ENCODE measurements at regions not wholly inside any gene's neighbourhood (a gene's known extent, or its start where the extent isn't known, plus 50 kb on each side); places are given as distances from the start of the nearest gene placed in this dataset.

GRCh38 chr2:224162122-224162521, 123.0 kb upstream of the SERPINE2 start:
- Histone ChIP-seq H4K20me1 (ENCODE audit: control insufficient read depth, insufficient read depth) (no peaks in the 10 kb centered on the region; the same call in 1 of the 2 replicates), H2AFZ (ENCODE audit: control insufficient read depth, low read depth, low read length) (no peak overlapping the region), H3K36me3 (ENCODE audit: control insufficient read depth in 2 of 2, insufficient read depth in 2 of 2, low read length in 1 of 2) (no peaks in the 10 kb centered on the region), H3K4me1 (ENCODE audit: control insufficient read depth, insufficient read depth, low read length) (no peaks in the 10 kb centered on the region), H3K4me3 (no peak overlapping the region), H3K27ac (ENCODE audit: control insufficient read depth, insufficient read depth) (no peak overlapping the region), H3K9me3 (replicated peaks; ENCODE audit: control insufficient read depth, insufficient read depth, low read length) (no peaks in the 10 kb centered on the region), H3K27me3 (replicated peaks in 1 of 2; ENCODE audit: control insufficient read depth in 2 of 2, insufficient read depth in 2 of 2, low read length in 1 of 2) (no peaks in the 10 kb centered on the region; a peak in 1 of 4 replicates), H3K4me2 (ENCODE audit: control insufficient read depth, insufficient read depth) (no peak overlapping the region), H3K9ac (ENCODE audit: control insufficient read depth, insufficient read depth, low read length) (no peak overlapping the region), H3K79me2 (ENCODE audit: control insufficient read depth, insufficient read depth, low read length) (no peaks in the 10 kb centered on the region)
- BruUV-seq (replicated peaks), result no TSS peak
- ChIA-PET CTCF (no interaction called here), SMC1A (ENCODE audit: uncharacterized antibody, unreplicated experiment) (interaction anchor here (1.0 kb wide), 1 partner anchor 31 kb away, joined by 4 read pairs; no protein-coding TSS in a partner anchor), RAD21 (ENCODE audit: unreplicated experiment) (no interaction called here), POLR2A (no interaction called here)
- in situ Hi-C loops (cut with MboI), result no loop called here
- 89% methylated on average over 2 of the region's 2 CpGs for WGBS (ENCODE audit: insufficient coverage, insufficient replicate concordance, low lambda C conversion rate, missing lambda C conversion rate)
- no peak for DNase-seq (ENCODE audit: low read depth, low spot score)
- FAIRE-seq, result no peak
- intact Hi-C loops (cut with micrococcal nuclease; ENCODE audit: unreplicated experiment), result no loop called here
- ATAC-seq, result no peak
- no peak for TF ChIP-seq NRF1 (conservative IDR thresholded peaks at IDR 0.05; ENCODE audit: low read depth, low read length)
- no peak for TF ChIP-seq NR2C2 (IDR thresholded peaks at IDR 0.05; ENCODE audit: borderline replicate concordance, control insufficient read depth, insufficient read length, low read depth)
- no peak for TF ChIP-seq PBX3 (IDR thresholded peaks at IDR 0.05; ENCODE audit: insufficient replicate concordance, low read depth, low read length)
- TF ChIP-seq ZNF384 (IDR thresholded peaks at IDR 0.05; ENCODE audit: borderline replicate concordance, low read depth, low read length), result no peak

GRCh38 chr2:224161712-224162111, 122.6 kb upstream of the SERPINE2 start:
- TF ChIP-seq CBFB (IDR thresholded peaks at IDR 0.05; ENCODE audit: low read depth), result no peak
- no peak for TF ChIP-seq IRF3 (IDR thresholded peaks at IDR 0.05)
- TF ChIP-seq HCFC1 (IDR thresholded peaks at IDR 0.05; ENCODE audit: low read length), result no peak
- no peak for TF ChIP-seq MYB (IDR thresholded peaks at IDR 0.05; ENCODE audit: borderline replicate concordance, low read depth, low read length)
- TF ChIP-seq SMAD1 (IDR thresholded peaks at IDR 0.05; ENCODE audit: low read depth, partially characterized antibody), result no peak
- no peak for TF ChIP-seq USF2 (IDR thresholded peaks at IDR 0.05; ENCODE audit: borderline replicate concordance, low read depth, low read length)
- no peaks in the 10 kb centered on the region for H3K9me3 ChIP-seq (replicated peaks; ENCODE audit: control insufficient read depth, insufficient read depth, low read length)
- RAD21 ChIA-PET (ENCODE audit: unreplicated experiment), result no interaction called here
- no peaks in the 10 kb centered on the region; the same call in 1 of the 2 replicates for H4K20me1 ChIP-seq (ENCODE audit: control insufficient read depth, insufficient read depth)
- CTCF ChIA-PET, result no interaction called here
- DNase-seq (ENCODE audit: low read depth, low spot score) (no peak), FAIRE-seq (no peak), ATAC-seq (no peak)
- intact Hi-C loops (cut with micrococcal nuclease; ENCODE audit: unreplicated experiment) (no loop called here), in situ Hi-C loops (cut with MboI) (no loop called here)
- no peak overlapping the region for H3K4me3 ChIP-seq
- no peaks in the 10 kb centered on the region for H3K4me1 ChIP-seq (ENCODE audit: control insufficient read depth, insufficient read depth, low read length)
- H3K36me3 ChIP-seq (ENCODE audit: control insufficient read depth in 2 of 2, insufficient read depth in 2 of 2, low read length in 1 of 2), result no peaks in the 10 kb centered on the region
- no peaks in the 10 kb centered on the region for H3K79me2 ChIP-seq (ENCODE audit: control insufficient read depth, insufficient read depth, low read length)
- SMC1A ChIA-PET (ENCODE audit: uncharacterized antibody, unreplicated experiment), result interaction anchor here (1.0 kb wide), 1 partner anchor 30 kb away, joined by 4 read pairs; no protein-coding TSS in a partner anchor
- no peak overlapping the region for H3K9ac ChIP-seq (ENCODE audit: control insufficient read depth, insufficient read depth, low read length)
- no TSS peak for BruUV-seq (replicated peaks)
- H3K4me2 ChIP-seq (ENCODE audit: control insufficient read depth, insufficient read depth), result no peak overlapping the region
- POLR2A ChIA-PET, result no interaction called here
- 0% methylated on average over 2 of the region's 2 CpGs for WGBS (ENCODE audit: insufficient coverage, insufficient replicate concordance, low lambda C conversion rate, missing lambda C conversion rate)
- no peak overlapping the region for H2AFZ ChIP-seq (ENCODE audit: control insufficient read depth, low read depth, low read length)
- no peak overlapping the region for H3K27ac ChIP-seq (ENCODE audit: control insufficient read depth, insufficient read depth)
- no peaks in the 10 kb centered on the region; a peak in 1 of 4 replicates for H3K27me3 ChIP-seq (replicated peaks in 1 of 2; ENCODE audit: control insufficient read depth in 2 of 2, insufficient read depth in 2 of 2, low read length in 1 of 2)

All from GM12878 (cell line).